Endodermal cell (in vitro differentiated cells): ENCODE measurements at regions not wholly inside any gene's neighbourhood (a gene's known extent, or its start where the extent isn't known, plus 50 kb on each side); places are given as distances from the start of the nearest gene placed in this dataset.

Source experiments
- DNase-seq: peaks from one replicate; pipeline ENCODE4 v3.0.0-alpha.2; 2017
- H3K27ac ChIP-seq: 2 replicates; pipeline ENCODE4 v1.5.1; 2013; ENCODE audit warnings: mild to moderate bottlenecking, low read depth, low read length, moderate library complexity
- H3K27me3 ChIP-seq: 2 replicates; pipeline ENCODE4 v1.6.1; 2013; ENCODE audit warnings: mild to moderate bottlenecking, low read length, moderate library complexity; ENCODE audit not compliant: insufficient read depth, control insufficient read depth, poor library complexity, severe bottlenecking
- H3K36me3 ChIP-seq: 2 replicates; pipeline ENCODE4 v1.7.0; 2013; ENCODE audit warnings: mild to moderate bottlenecking, low read length, moderate library complexity; ENCODE audit not compliant: control insufficient read depth, insufficient read depth
- H3K4me1 ChIP-seq: one replicate; pipeline ENCODE4 v1.7.0; 2013; ENCODE audit warnings: low read length; ENCODE audit not compliant: control insufficient read depth, insufficient read depth
- H3K4me3 ChIP-seq: 2 replicates; pipeline ENCODE4 v1.5.1; 2013; ENCODE audit warnings: mild to moderate bottlenecking, low read length, moderate library complexity
- H3K9ac ChIP-seq: 2 replicates; pipeline ENCODE4 v1.6.1; 2013; ENCODE audit warnings: mild to moderate bottlenecking, low read length, moderate library complexity; ENCODE audit not compliant: poor library complexity, severe bottlenecking; ENCODE audit errors: extremely low read depth
- H3K9me3 ChIP-seq: 2 replicates; pipeline ENCODE4 v1.6.1; 2013; ENCODE audit warnings: mild to moderate bottlenecking, low read length, moderate library complexity; ENCODE audit not compliant: control insufficient read depth
- H3K27ac Mint-ChIP-seq: 2 replicates; pipeline ENCODE4 v1.8.0; 2020; ENCODE audit warnings: mixed read lengths
- H3K27me3 Mint-ChIP-seq: 2 replicates; pipeline ENCODE4 v1.8.0; 2021; ENCODE audit warnings: mild to moderate bottlenecking, mixed read lengths; ENCODE audit not compliant: insufficient read depth
- H3K36me3 Mint-ChIP-seq: 2 replicates; pipeline ENCODE4 v1.8.0; 2020; ENCODE audit warnings: low read depth, mixed read lengths
- H3K4me1 Mint-ChIP-seq: 2 replicates; pipeline ENCODE4 v1.8.0; 2020; ENCODE audit warnings: mixed read lengths
- H3K4me3 Mint-ChIP-seq: 2 replicates; pipeline ENCODE4 v1.8.0; 2020; ENCODE audit warnings: mild to moderate bottlenecking, moderate library complexity, mixed read lengths
- H3K9me3 Mint-ChIP-seq: 2 replicates; pipeline ENCODE4 v1.8.0; 2020; ENCODE audit warnings: mild to moderate bottlenecking, mixed read lengths
- WGBS, 2 experiments: methylation state at CpG; one replicate each; pipeline versions ENCODE4 v1.1.5 to v1.1.7; 2013; ENCODE audit warnings: missing lambda C conversion rate in 2 of 2, mixed read lengths in 1 of 2; ENCODE audit not compliant: insufficient coverage in 1 of 2, insufficient read length in 1 of 2; 5-methylcytosine and 5-hydroxymethylcytosine counted together
- TF ChIP-seq, protein P1 (sequence below): fragments of 200-600 bp; sonication (generic); conservative IDR thresholded peaks from 2 replicates; pipeline ENCODE4 v1.5.0; 2021; ENCODE audit warnings: antibody characterized with exemption, mild to moderate bottlenecking

- Histone ChIP-seq H3K4me3 (no peak overlapping the region), H3K36me3 (no peaks in the 10 kb centered on the region), H3K27ac (no peak overlapping the region), H3K9me3 (no peaks in the 10 kb centered on the region), H3K9ac (no peak overlapping the region), H3K27me3 (no peaks in the 10 kb centered on the region), H3K4me1 (no peaks in the 10 kb centered on the region)
- peaks cover 3% of the 10 kb centered on the region for H3K27me3 Mint-ChIP-seq
- H3K4me3 Mint-ChIP-seq = no peak overlapping the region
- 82 to 83% methylated on average over 3 of the region's 3 CpGs for WGBS, 2 experiments
- TF ChIP-seq, protein P1, sequence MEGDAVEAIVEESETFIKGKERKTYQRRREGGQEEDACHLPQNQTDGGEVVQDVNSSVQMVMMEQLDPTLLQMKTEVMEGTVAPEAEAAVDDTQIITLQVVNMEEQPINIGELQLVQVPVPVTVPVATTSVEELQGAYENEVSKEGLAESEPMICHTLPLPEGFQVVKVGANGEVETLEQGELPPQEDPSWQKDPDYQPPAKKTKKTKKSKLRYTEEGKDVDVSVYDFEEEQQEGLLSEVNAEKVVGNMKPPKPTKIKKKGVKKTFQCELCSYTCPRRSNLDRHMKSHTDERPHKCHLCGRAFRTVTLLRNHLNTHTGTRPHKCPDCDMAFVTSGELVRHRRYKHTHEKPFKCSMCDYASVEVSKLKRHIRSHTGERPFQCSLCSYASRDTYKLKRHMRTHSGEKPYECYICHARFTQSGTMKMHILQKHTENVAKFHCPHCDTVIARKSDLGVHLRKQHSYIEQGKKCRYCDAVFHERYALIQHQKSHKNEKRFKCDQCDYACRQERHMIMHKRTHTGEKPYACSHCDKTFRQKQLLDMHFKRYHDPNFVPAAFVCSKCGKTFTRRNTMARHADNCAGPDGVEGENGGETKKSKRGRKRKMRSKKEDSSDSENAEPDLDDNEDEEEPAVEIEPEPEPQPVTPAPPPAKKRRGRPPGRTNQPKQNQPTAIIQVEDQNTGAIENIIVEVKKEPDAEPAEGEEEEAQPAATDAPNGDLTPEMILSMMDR = no peak
- H3K36me3 Mint-ChIP-seq = no peaks in the 10 kb centered on the region
- peaks cover under 1% of the 10 kb centered on the region for H3K4me1 Mint-ChIP-seq
- no peak overlapping the region for H3K27ac Mint-ChIP-seq
- DNase-seq = no peak
- no peaks in the 10 kb centered on the region for H3K9me3 Mint-ChIP-seq
Measured at GRCh38 chr1:87268111-87268510, 60.6 kb upstream of the LMO4 start.

GRCh38 chr1:87269921-87270320 lies 58.8 kb upstream of the LMO4 start:
- no peak for DNase-seq

DNA sequence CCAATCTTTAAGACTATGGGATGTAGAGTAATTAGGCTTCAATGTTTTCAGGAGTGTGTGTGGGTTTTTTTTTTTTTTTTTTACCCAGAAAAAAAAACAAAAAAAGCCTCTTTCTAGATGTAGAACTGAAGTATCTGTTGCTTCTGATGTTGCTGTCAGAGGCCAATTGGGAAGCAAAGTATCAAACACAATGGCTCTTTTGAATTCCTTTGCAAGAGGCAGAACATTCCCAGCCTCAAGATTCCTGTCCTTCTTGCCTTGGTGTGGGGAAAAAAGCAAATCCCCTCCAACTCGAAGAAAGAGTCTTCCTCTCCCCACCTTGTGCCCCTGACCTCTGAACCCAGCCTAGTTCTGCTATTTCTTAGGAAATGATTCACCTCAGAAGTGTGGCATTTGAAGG lies 55.4 kb upstream of the LMO4 start:
- no peak overlapping the region for H3K4me3 ChIP-seq
- no peaks in the 10 kb centered on the region for H3K36me3 ChIP-seq
- Mint-ChIP-seq H3K27ac (peak overlapping the region; percentile 39), H3K4me1 (peaks cover 21% of the 10 kb centered on the region), H3K4me3 (no peak overlapping the region), H3K27me3 (no peaks in the 10 kb centered on the region), H3K36me3 (no peaks in the 10 kb centered on the region), H3K9me3 (no peaks in the 10 kb centered on the region)
- no peak overlapping the region for H3K27ac ChIP-seq
- peaks cover 2% of the 10 kb centered on the region for H3K4me1 ChIP-seq
- WGBS, 2 experiments = 60% methylated on average over 1 of the region's 1 CpG; no CpG with 5 or more reads in 1 of the 2 experiments
- H3K9ac ChIP-seq = no peak overlapping the region
- H3K9me3 ChIP-seq = no peaks in the 10 kb centered on the region
- TF ChIP-seq, protein P1 = no peak
- H3K27me3 ChIP-seq = no peaks in the 10 kb centered on the region
- no peak for DNase-seq

More at GRCh38 chr1:87269921-87270320, 58.8 kb upstream of the LMO4 start:
- TF ChIP-seq, protein P1 = no peak
- Histone ChIP-seq H3K9ac (no peak overlapping the region), H3K27me3 (no peaks in the 10 kb centered on the region), H3K27ac (no peak overlapping the region), H3K4me3 (no peak overlapping the region), H3K4me1 (peaks cover 2% of the 10 kb centered on the region), H3K9me3 (no peaks in the 10 kb centered on the region), H3K36me3 (no peaks in the 10 kb centered on the region)
- H3K27ac Mint-ChIP-seq = no peak overlapping the region
- no peaks in the 10 kb centered on the region for H3K36me3 Mint-ChIP-seq
- 0% methylated on average over 1 of the region's 1 CpG for WGBS, 2 experiments
- peaks cover 3% of the 10 kb centered on the region for H3K27me3 Mint-ChIP-seq
- H3K4me3 Mint-ChIP-seq = no peak overlapping the region
- H3K9me3 Mint-ChIP-seq = no peaks in the 10 kb centered on the region
- peaks cover 17% of the 10 kb centered on the region for H3K4me1 Mint-ChIP-seq
